Liver (tissue), 7 donors: ENCODE measurements at regions not wholly inside any gene's neighbourhood (a gene's known extent, or its start where the extent isn't known, plus 50 kb on each side); places are given as distances from the start of the nearest gene placed in this dataset.

Source experiments
- DNase-seq: peaks from one replicate; pipeline ENCODE4 v3.0.0-alpha.2; 2017; ENCODE audit warnings: low spot score
- H3K27ac ChIP-seq, 2 donors: one replicate each; pipeline ENCODE4 v1.7.0; 2013; ENCODE audit warnings: inconsistent platforms in 2 of 2, low read length in 2 of 2, control low read depth in 1 of 2, low read depth in 1 of 2, mild to moderate bottlenecking in 1 of 2
- H3K27me3 ChIP-seq, 4 donors: one replicate each; pipeline versions ENCODE4 v1.6.1 to v1.7.0; 2013; ENCODE audit warnings: low read length in 3 of 4, inconsistent platforms in 1 of 4, mild to moderate bottlenecking in 1 of 4, moderate library complexity in 1 of 4; ENCODE audit not compliant: control insufficient read depth in 4 of 4, insufficient read depth in 4 of 4
- H3K36me3 ChIP-seq, 4 donors: one replicate each; pipeline versions ENCODE4 v1.6.1 to v1.7.0; 2013; ENCODE audit warnings: low read length in 3 of 4, mild to moderate bottlenecking in 3 of 4, low read depth in 1 of 4, moderate library complexity in 1 of 4; ENCODE audit not compliant: control insufficient read depth in 4 of 4, insufficient read depth in 3 of 4
- H3K4me1 ChIP-seq, 4 donors: one replicate each; pipeline versions ENCODE4 v1.6.1 to v1.7.0; 2013; ENCODE audit warnings: low read length in 3 of 4, mild to moderate bottlenecking in 3 of 4, moderate library complexity in 1 of 4; ENCODE audit not compliant: control insufficient read depth in 4 of 4, insufficient read depth in 4 of 4
- H3K4me3 ChIP-seq, 3 donors: one replicate each; pipeline versions ENCODE4 v1.6.1 to v1.7.0; 2013; ENCODE audit warnings: low read length in 3 of 3, control low read depth in 1 of 3, low read depth in 1 of 3, mild to moderate bottlenecking in 1 of 3
- H3K9ac ChIP-seq, 2 donors: one replicate each; pipeline ENCODE4 v1.7.0; 2013; ENCODE audit warnings: low read length in 2 of 2, mild to moderate bottlenecking in 2 of 2, moderate library complexity in 2 of 2, control low read depth in 1 of 2, low read depth in 1 of 2
- H3K9me3 ChIP-seq, 4 donors: one replicate each; pipeline versions ENCODE4 v1.6.1 to v1.7.0; 2013; ENCODE audit warnings: low read length in 3 of 4; ENCODE audit not compliant: control insufficient read depth in 4 of 4
- EGR1 ChIP-seq, 2 donors: IDR thresholded peaks; 2 replicates each; pipeline ENCODE4 v1.6.1; 2016 to 2018; ENCODE audit warnings: antibody characterized with exemption in 2 of 2, low read depth in 2 of 2
- FOXA1 ChIP-seq: IDR thresholded peaks from 2 replicates; pipeline ENCODE4 v1.6.1; 2016; ENCODE audit warnings: antibody characterized with exemption
- FOXA2 ChIP-seq: IDR thresholded peaks from 2 replicates; pipeline ENCODE4 v1.6.1; 2016; ENCODE audit warnings: antibody characterized with exemption
- GABPA ChIP-seq, 2 donors: IDR thresholded peaks in 1 of 2; conservative IDR thresholded peaks in 1 of 2; 2 replicates each; pipeline ENCODE4 v1.6.1; 2016; ENCODE audit warnings: antibody characterized with exemption in 2 of 2, mild to moderate bottlenecking in 1 of 2, moderate library complexity in 1 of 2
- HNF4A ChIP-seq, 2 donors: conservative IDR thresholded peaks; 2 replicates each; pipeline ENCODE4 v1.6.1; 2016; ENCODE audit warnings: antibody characterized with exemption in 2 of 2, mild to moderate bottlenecking in 2 of 2
- HNF4G ChIP-seq: IDR thresholded peaks from 2 replicates; pipeline ENCODE4 v1.6.1; 2016; ENCODE audit warnings: antibody characterized with exemption
- JUND ChIP-seq, 2 donors: IDR thresholded peaks; 2 replicates each; pipeline ENCODE4 v1.6.1; 2016; ENCODE audit warnings: antibody characterized with exemption in 2 of 2
- MAX ChIP-seq: IDR thresholded peaks from 2 replicates; pipeline ENCODE4 v1.6.1; 2016; ENCODE audit warnings: antibody characterized with exemption
- NR2F2 ChIP-seq: IDR thresholded peaks from 2 replicates; pipeline ENCODE4 v1.6.1; 2016; ENCODE audit warnings: antibody characterized with exemption
- RAD21 ChIP-seq, 2 donors: IDR thresholded peaks; 2 replicates each; pipeline ENCODE4 v1.6.1; 2016; ENCODE audit warnings: antibody characterized with exemption in 2 of 2, mild to moderate bottlenecking in 2 of 2
- RXRA ChIP-seq, 2 donors: IDR thresholded peaks; 2 replicates each; pipeline ENCODE4 v1.6.1; 2017 to 2018; ENCODE audit warnings: antibody characterized with exemption in 2 of 2, mild to moderate bottlenecking in 1 of 2
- SP1 ChIP-seq: IDR thresholded peaks from 2 replicates; pipeline ENCODE4 v1.6.1; 2018; ENCODE audit warnings: antibody characterized with exemption, mild to moderate bottlenecking
- TAF1 ChIP-seq: conservative IDR thresholded peaks from 2 replicates; pipeline ENCODE4 v1.6.1; 2016; ENCODE audit warnings: antibody characterized with exemption, mild to moderate bottlenecking
- YY1 ChIP-seq: IDR thresholded peaks from 2 replicates; pipeline ENCODE4 v1.6.1; 2016; ENCODE audit warnings: antibody characterized with exemption, mild to moderate bottlenecking
- WGBS: extraction: QIAGEN DNeasy Blood & Tissue Kit; methylation state at CpG from one replicate; pipeline ENCODE4 v1.1.7; 2013; 5-methylcytosine and 5-hydroxymethylcytosine counted together
- TF ChIP-seq, protein P1 (sequence below): IDR thresholded peaks from 2 replicates; pipeline ENCODE4 v1.6.1; 2016; ENCODE audit warnings: antibody characterized with exemption
- TF ChIP-seq, protein P2 (sequence below): IDR thresholded peaks from 2 replicates; pipeline ENCODE4 v1.6.1; 2016; ENCODE audit warnings: antibody characterized with exemption
- TF ChIP-seq, protein P3 (sequence below): IDR thresholded peaks from 2 replicates; pipeline ENCODE4 v1.6.1; 2016; ENCODE audit warnings: antibody characterized with exemption, mild to moderate bottlenecking
- donor health status: healthy.
- donor health status: healthy.
- donor health status: healthy.
- donor health status: healthy.

GRCh38 chr16:74201576-74201975 is 95.0 kb upstream of the PSMD7 start:
- Histone ChIP-seq H3K4me1 (peaks cover 0 to 19% (median 11%) of the 10 kb centered on the region in 4 donors), H3K27me3 (no peaks in the 10 kb centered on the region), H3K9ac (no peak overlapping the region), H3K9me3 (peaks cover 0 to 1% (median 0%) of the 10 kb centered on the region in 4 donors), H3K36me3 (no peaks in the 10 kb centered on the region), H3K27ac (no peak overlapping the region), H3K4me3 (no peak overlapping the region)
- DNase-seq: no peak
- 91% methylated on average over 2 of the region's 2 CpGs for WGBS
- TF ChIP-seq GABPA (IDR thresholded peaks at IDR 0.05 in 1 of 2, conservative IDR thresholded peaks at IDR 0.05 in 1 of 2): no peak
- no peak for TF ChIP-seq FOXA1
- TF ChIP-seq, protein P1, sequence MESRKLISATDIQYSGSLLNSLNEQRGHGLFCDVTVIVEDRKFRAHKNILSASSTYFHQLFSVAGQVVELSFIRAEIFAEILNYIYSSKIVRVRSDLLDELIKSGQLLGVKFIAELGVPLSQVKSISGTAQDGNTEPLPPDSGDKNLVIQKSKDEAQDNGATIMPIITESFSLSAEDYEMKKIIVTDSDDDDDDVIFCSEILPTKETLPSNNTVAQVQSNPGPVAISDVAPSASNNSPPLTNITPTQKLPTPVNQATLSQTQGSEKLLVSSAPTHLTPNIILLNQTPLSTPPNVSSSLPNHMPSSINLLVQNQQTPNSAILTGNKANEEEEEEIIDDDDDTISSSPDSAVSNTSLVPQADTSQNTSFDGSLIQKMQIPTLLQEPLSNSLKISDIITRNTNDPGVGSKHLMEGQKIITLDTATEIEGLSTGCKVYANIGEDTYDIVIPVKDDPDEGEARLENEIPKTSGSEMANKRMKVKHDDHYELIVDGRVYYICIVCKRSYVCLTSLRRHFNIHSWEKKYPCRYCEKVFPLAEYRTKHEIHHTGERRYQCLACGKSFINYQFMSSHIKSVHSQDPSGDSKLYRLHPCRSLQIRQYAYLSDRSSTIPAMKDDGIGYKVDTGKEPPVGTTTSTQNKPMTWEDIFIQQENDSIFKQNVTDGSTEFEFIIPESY: no peak

GRCh38 chr16:74200921-74201320 is 95.7 kb upstream of the PSMD7 start:
- peaks cover 0 to 19% (median 11%) of the 10 kb centered on the region in 4 donors for H3K4me1 ChIP-seq
- TF ChIP-seq, protein P2, sequence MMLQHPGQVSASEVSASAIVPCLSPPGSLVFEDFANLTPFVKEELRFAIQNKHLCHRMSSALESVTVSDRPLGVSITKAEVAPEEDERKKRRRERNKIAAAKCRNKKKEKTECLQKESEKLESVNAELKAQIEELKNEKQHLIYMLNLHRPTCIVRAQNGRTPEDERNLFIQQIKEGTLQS: no peak
- TF ChIP-seq RAD21 (IDR thresholded peaks at IDR 0.05) (no peak), EGR1 (IDR thresholded peaks at IDR 0.05; ENCODE audit: low read depth in 2 of 2) (no peak)
- 87% methylated on average over 5 of the region's 5 CpGs for WGBS
- H3K36me3 ChIP-seq: no peaks in the 10 kb centered on the region
- peaks cover 0 to 1% (median 0%) of the 10 kb centered on the region in 4 donors for H3K9me3 ChIP-seq
- no peak overlapping the region for H3K4me3 ChIP-seq
- DNase-seq: no peak
- no peak overlapping the region for H3K27ac ChIP-seq
- no peaks in the 10 kb centered on the region for H3K27me3 ChIP-seq
- H3K9ac ChIP-seq: no peak overlapping the region

DNA sequence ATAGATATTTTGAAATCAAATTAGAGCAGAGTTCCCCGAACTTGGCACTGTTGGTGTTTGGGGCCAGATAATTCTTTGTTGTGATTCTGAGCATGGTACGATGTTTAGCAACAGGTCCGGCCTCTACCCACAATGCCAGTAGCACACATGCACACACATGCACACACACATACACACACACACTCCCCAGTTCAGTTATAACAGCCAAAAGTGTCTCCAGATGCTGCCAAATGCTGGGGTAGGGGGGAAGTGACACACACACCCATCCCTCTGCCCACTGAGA is 96.8 kb upstream of the PSMD7 start:
- no peaks in the 10 kb centered on the region for H3K36me3 ChIP-seq
- H3K27ac ChIP-seq: peak overlapping the region; percentile 27 to 64
- 35% methylated on average over 3 of the region's 3 CpGs for WGBS
- TF ChIP-seq MAX (no peak), YY1 (peak; percentile 59), RXRA (IDR thresholded peaks at IDR 0.05) (peak; percentile 19 to 82), HNF4G (no peak), SP1 (no peak), JUND (IDR thresholded peaks at IDR 0.05) (peak in 1 of 2 donors; percentile 21), RAD21 (IDR thresholded peaks at IDR 0.05) (peak; percentile 21 to 28), HNF4A (conservative IDR thresholded peaks at IDR 0.05) (peak; percentile 64 to 77), GABPA (IDR thresholded peaks at IDR 0.05 in 1 of 2, conservative IDR thresholded peaks at IDR 0.05 in 1 of 2) (no peak), FOXA2 (peak; percentile 31), TAF1 (no peak), EGR1 (IDR thresholded peaks at IDR 0.05; ENCODE audit: low read depth in 2 of 2) (no peak), FOXA1 (no peak), NR2F2 (no peak)
- TF ChIP-seq, protein P3, sequence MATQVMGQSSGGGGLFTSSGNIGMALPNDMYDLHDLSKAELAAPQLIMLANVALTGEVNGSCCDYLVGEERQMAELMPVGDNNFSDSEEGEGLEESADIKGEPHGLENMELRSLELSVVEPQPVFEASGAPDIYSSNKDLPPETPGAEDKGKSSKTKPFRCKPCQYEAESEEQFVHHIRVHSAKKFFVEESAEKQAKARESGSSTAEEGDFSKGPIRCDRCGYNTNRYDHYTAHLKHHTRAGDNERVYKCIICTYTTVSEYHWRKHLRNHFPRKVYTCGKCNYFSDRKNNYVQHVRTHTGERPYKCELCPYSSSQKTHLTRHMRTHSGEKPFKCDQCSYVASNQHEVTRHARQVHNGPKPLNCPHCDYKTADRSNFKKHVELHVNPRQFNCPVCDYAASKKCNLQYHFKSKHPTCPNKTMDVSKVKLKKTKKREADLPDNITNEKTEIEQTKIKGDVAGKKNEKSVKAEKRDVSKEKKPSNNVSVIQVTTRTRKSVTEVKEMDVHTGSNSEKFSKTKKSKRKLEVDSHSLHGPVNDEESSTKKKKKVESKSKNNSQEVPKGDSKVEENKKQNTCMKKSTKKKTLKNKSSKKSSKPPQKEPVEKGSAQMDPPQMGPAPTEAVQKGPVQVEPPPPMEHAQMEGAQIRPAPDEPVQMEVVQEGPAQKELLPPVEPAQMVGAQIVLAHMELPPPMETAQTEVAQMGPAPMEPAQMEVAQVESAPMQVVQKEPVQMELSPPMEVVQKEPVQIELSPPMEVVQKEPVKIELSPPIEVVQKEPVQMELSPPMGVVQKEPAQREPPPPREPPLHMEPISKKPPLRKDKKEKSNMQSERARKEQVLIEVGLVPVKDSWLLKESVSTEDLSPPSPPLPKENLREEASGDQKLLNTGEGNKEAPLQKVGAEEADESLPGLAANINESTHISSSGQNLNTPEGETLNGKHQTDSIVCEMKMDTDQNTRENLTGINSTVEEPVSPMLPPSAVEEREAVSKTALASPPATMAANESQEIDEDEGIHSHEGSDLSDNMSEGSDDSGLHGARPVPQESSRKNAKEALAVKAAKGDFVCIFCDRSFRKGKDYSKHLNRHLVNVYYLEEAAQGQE: peak; percentile 16
- TF ChIP-seq, protein P2: no peak
- TF ChIP-seq, protein P1: peak; percentile 21
- peaks cover 0 to 19% (median 11%) of the 10 kb centered on the region in 4 donors for H3K4me1 ChIP-seq
- no peak overlapping the region for H3K4me3 ChIP-seq
- H3K9me3 ChIP-seq: peaks cover 0 to 1% (median 0%) of the 10 kb centered on the region in 4 donors
- no peak for DNase-seq
- H3K9ac ChIP-seq: no peak overlapping the region
- no peaks in the 10 kb centered on the region for H3K27me3 ChIP-seq
